Natural killer cell (primary cell): ENCODE measurements at regions not wholly inside any gene's neighbourhood (a gene's known extent, or its start where the extent isn't known, plus 50 kb on each side); places are given as distances from the start of the nearest gene placed in this dataset.

ENCODE experiments used
- ATAC-seq, 3 donors: fragments of 150-1000 bp in 2 of 3; fragments of 200-7000 bp in 1 of 3; cut with Tn5 transposase; 1 replicate in 1 of 3; 2 replicates in 2 of 3; pipeline ENCODE4 v1.10.0; 2021; ENCODE audit warnings: mild to moderate bottlenecking in 2 of 3, moderate library complexity in 2 of 3
- DNase-seq, 2 donors: peaks; one replicate each; pipeline versions ENCODE4 v3.0.0 to v3.0.0-alpha.2; 2013 to 2021; ENCODE audit warnings: mixed read lengths in 1 of 2
- H3K27ac ChIP-seq: one replicate; pipeline ENCODE4 v1.5.1; 2013; ENCODE audit warnings: mild to moderate bottlenecking, low read length
- H3K27me3 ChIP-seq: one replicate; pipeline ENCODE4 v1.6.1; 2013; ENCODE audit warnings: low read length; ENCODE audit not compliant: control insufficient read depth, insufficient read depth
- H3K36me3 ChIP-seq: one replicate; pipeline ENCODE4 v1.6.1; 2013; ENCODE audit warnings: low read length; ENCODE audit not compliant: control insufficient read depth, insufficient read depth
- H3K4me1 ChIP-seq: one replicate; pipeline ENCODE4 v1.6.1; 2013; ENCODE audit warnings: low read length; ENCODE audit not compliant: control insufficient read depth, insufficient read depth
- H3K4me3 ChIP-seq: one replicate; pipeline ENCODE4 v1.5.1; 2013; ENCODE audit warnings: low read length
- H3K9me3 ChIP-seq: one replicate; pipeline ENCODE4 v1.6.1; 2013; ENCODE audit warnings: low read length; ENCODE audit not compliant: control insufficient read depth, insufficient read depth
- H3K27ac Mint-ChIP-seq, 2 donors: one replicate each; pipeline ENCODE4 v1.8.0; 2022; ENCODE audit warnings: mild to moderate bottlenecking in 2 of 2, mixed read lengths in 2 of 2, moderate library complexity in 1 of 2
- H3K27me3 Mint-ChIP-seq, 2 donors: one replicate each; pipeline ENCODE4 v1.8.0; 2022; ENCODE audit warnings: low read depth in 2 of 2, mixed read lengths in 2 of 2
- H3K36me3 Mint-ChIP-seq: one replicate; pipeline ENCODE4 v1.8.0; 2022; ENCODE audit warnings: mixed read lengths
- H3K4me1 Mint-ChIP-seq, 2 donors: one replicate each; pipeline ENCODE4 v1.8.0; 2022; ENCODE audit warnings: mixed read lengths in 2 of 2
- H3K4me3 Mint-ChIP-seq: one replicate; pipeline ENCODE4 v1.8.0; 2022; ENCODE audit warnings: mild to moderate bottlenecking, moderate library complexity, mixed read lengths
- H3K9me3 Mint-ChIP-seq, 2 donors: one replicate each; pipeline ENCODE4 v1.8.0; 2022; ENCODE audit warnings: mixed read lengths in 2 of 2
- CTCF ChIP-seq: fragments of 200-600 bp; IDR thresholded peaks from one replicate; pipeline ENCODE4 v1.8.0; 2022; ENCODE audit warnings: antibody characterized with exemption
- WGBS: methylation state at CpG from one replicate; pipeline ENCODE4 v1.1.7; 2013; ENCODE audit warnings: missing lambda C conversion rate; ENCODE audit not compliant: insufficient coverage; 5-methylcytosine and 5-hydroxymethylcytosine counted together
- intact Hi-C: fragments of 100-400 bp; cut with micrococcal nuclease; formaldehyde crosslinking; loops from one replicate; pipeline ENCODE4 v1.14.2; 2022

GRCh38 chr13:103898481-103898880, 832.3 kb upstream of the SLC10A2 start:
- H3K36me3 ChIP-seq: no peaks in the 10 kb centered on the region
- no peak for ATAC-seq
- no peaks in the 10 kb centered on the region for H3K27me3 ChIP-seq
- H3K4me3 ChIP-seq: no peak overlapping the region
- H3K4me3 Mint-ChIP-seq: no peak overlapping the region
- no peaks in the 10 kb centered on the region for H3K36me3 Mint-ChIP-seq
- H3K9me3 ChIP-seq: no peaks in the 10 kb centered on the region
- H3K4me1 ChIP-seq: no peaks in the 10 kb centered on the region
- WGBS: 81% methylated on average over 2 of the region's 2 CpGs
- no peak for DNase-seq
- H3K27me3 Mint-ChIP-seq: no peaks in the 10 kb centered on the region
- H3K9me3 Mint-ChIP-seq: peaks cover 3 to 6% of the 10 kb centered on the region in 2 donors
- H3K4me1 Mint-ChIP-seq: no peaks in the 10 kb centered on the region
- TF ChIP-seq CTCF: no peak
- H3K27ac Mint-ChIP-seq: no peak overlapping the region
- intact Hi-C loops: no loop called here
- no peak overlapping the region for H3K27ac ChIP-seq

GRCh38 chr13:103895835-103896531, 829.8 kb upstream of the SLC10A2 start:
- Histone ChIP-seq H3K9me3 (no peaks in the 10 kb centered on the region), H3K4me1 (no peaks in the 10 kb centered on the region), H3K27me3 (no peaks in the 10 kb centered on the region), H3K4me3 (no peak overlapping the region), H3K27ac (no peak overlapping the region), H3K36me3 (no peaks in the 10 kb centered on the region)
- Mint-ChIP-seq H3K4me1 (no peaks in the 10 kb centered on the region), H3K4me3 (no peak overlapping the region), H3K27ac (no peak overlapping the region), H3K36me3 (no peaks in the 10 kb centered on the region), H3K27me3 (no peaks in the 10 kb centered on the region), H3K9me3 (peaks cover 3 to 6% of the 10 kb centered on the region in 2 donors)
- intact Hi-C loops: no loop called here
- WGBS: no CpG with 5 or more reads among the region's 1 CpG
- ATAC-seq (no peak), DNase-seq (no peak)
- no peak for TF ChIP-seq CTCF

GRCh38 chr13:103894626-103895025, 828.4 kb upstream of the SLC10A2 start:
- H3K27me3 ChIP-seq: no peaks in the 10 kb centered on the region
- H3K36me3 ChIP-seq: no peaks in the 10 kb centered on the region
- no peak overlapping the region for H3K4me3 ChIP-seq
- H3K9me3 Mint-ChIP-seq: peaks cover 3 to 5% of the 10 kb centered on the region in 2 donors
- H3K4me1 ChIP-seq: no peaks in the 10 kb centered on the region
- intact Hi-C loops: no loop called here
- H3K4me3 Mint-ChIP-seq: no peak overlapping the region
- no peak overlapping the region for H3K27ac Mint-ChIP-seq
- 93% methylated on average over 4 of the region's 5 CpGs for WGBS
- no peak overlapping the region for H3K27ac ChIP-seq
- H3K27me3 Mint-ChIP-seq: no peaks in the 10 kb centered on the region
- no peaks in the 10 kb centered on the region for H3K36me3 Mint-ChIP-seq
- no peaks in the 10 kb centered on the region for H3K4me1 Mint-ChIP-seq
- no peaks in the 10 kb centered on the region for H3K9me3 ChIP-seq
- DNase-seq (no peak), ATAC-seq (no peak)
- no peak for TF ChIP-seq CTCF
